Stimulated activated CD4-positive, alpha-beta T cell treated with anti-CD3 and anti-CD28 coated beads, TNF-alpha, amount 100 ng/mL, for 48 hours (primary cell): ENCODE measurements at regions not wholly inside any gene's neighbourhood (a gene's known extent, or its start where the extent isn't known, plus 50 kb on each side); places are given as distances from the start of the nearest gene placed in this dataset.
"Not testable (repeated sequence)": the region's sequence is repeated elsewhere in the genome, so short reads cannot be mapped to it uniquely, and the experiment has no call there.

Experiments used
- DNase-seq, 3 donors: peaks; one replicate each; pipeline ENCODE4 v3.0.0-alpha.2; 2020; ENCODE audit warnings: low read depth in 3 of 3

GRCh38 chr10:71084061-71084817 is 128.1 kb upstream of the UNC5B start:
- DNase-seq, result no peak

GRCh38 chr10:71084818-71085126 is 127.6 kb upstream of the UNC5B start:
- DNase-seq, result no peak

DNA sequence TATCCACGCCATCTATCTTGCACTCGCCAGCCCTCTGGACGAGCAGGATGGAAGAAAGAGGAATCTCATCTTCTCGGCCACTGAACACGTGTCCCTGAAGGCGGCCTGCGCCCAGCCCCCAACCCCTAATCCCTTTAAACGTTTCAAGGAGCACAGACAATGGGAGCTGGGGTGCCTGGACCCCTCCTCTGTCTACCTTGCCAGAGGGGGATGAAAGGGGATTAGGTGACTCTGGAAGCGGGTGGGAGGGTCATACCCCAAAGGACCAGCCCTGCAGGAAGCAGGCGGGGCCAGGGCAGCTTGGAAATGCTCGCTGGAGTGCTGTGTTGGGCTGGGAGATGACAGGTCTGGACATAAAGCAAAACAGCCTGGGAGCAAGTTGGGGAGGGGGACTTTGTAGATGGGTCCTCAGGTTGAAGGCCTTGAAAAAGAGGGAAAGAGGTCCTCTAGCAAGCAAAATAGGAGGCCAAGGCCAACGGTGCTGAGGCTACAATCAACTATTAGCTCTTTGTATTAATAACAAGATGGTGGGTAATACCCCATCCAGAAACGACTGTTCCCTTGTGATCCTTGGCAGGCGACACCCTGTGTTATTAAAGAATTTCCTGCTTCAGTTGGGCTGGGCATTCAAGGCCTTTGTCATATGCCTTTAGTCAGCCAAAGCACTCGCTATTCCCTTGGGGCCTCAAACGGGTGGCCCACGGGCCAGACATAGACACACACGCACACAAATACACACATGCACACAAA is 126.5 kb upstream of the UNC5B start:
- no peak for DNase-seq

- no peak for DNase-seq
Measured at GRCh38 chr10:71086439-71087080, 125.8 kb upstream of the UNC5B start.

GRCh38 chr10:71087622-71088021 is 124.7 kb upstream of the UNC5B start:
- no peak for DNase-seq

GRCh38 chr10:71088054-71088453 is 124.3 kb upstream of the UNC5B start:
- DNase-seq, result no peak

DNA sequence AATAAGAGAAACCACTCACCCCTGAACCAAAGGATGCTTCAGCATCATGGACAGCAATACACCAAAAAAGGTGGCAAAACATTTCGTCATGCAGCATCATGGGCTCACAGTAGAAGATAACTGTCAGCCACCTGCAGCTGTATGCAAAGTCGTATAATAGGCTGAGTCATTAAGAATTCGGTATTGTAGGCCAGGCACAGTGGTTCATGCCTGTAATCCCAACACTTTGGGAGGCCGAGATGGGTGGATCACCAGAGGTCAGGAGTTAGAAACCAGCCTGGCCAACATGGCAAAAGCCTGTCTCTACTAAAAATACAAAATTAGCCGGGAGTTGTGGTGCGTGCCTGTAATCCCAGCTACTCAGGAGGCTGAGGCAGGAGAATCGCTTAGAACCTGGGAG is 123.8 kb upstream of the UNC5B start:
- DNase-seq, result not testable (repeated sequence)

- DNase-seq, result no peak
Measured at GRCh38 chr10:71089162-71089561, 123.2 kb upstream of the UNC5B start.

DNA sequence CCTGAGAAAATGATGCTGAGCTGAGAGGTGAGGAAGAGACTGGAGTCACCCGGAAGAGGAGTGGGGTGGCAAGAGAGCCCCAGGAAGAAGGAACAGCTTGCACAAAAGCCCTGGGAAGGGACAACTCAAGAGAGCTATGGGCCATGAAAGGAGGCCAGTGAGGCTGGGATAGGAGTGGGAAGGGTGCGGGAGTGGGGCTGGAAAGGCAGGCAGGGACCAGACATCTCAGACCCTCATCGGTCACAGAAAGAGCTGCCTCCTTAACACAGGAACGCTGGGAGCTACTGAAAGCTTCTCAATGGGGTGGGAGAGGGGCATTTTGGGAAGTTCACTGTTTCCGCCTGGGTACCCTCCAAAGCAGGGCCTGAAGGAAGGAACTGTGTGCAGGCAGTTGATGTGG is 122.0 kb upstream of the UNC5B start:
- DNase-seq, result no peak

DNA sequence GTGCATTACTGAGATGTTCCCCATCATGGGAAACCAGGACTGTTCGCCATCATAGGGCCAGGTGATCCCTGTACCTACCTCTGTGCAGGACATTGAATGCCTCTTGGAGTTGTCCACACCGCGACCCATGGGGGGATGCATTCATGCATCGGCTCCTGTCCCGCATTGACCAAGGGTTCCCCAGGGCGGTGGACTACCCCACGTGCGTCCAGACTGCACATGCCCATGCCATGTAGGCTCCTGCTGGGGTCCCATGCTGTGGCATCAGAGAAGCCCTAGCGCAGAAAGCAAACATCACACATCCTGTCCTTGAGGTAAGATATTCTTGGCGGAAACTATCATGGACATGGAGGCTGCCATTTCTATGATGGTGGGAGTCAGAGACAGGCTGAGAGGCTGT is 121.6 kb upstream of the UNC5B start:
- no peak for DNase-seq

- DNase-seq, result no peak
Measured at GRCh38 chr10:71092812-71093401, 119.5 kb upstream of the UNC5B start.

- no peak for DNase-seq
Measured at GRCh38 chr10:71093531-71093930, 118.8 kb upstream of the UNC5B start.

DNA sequence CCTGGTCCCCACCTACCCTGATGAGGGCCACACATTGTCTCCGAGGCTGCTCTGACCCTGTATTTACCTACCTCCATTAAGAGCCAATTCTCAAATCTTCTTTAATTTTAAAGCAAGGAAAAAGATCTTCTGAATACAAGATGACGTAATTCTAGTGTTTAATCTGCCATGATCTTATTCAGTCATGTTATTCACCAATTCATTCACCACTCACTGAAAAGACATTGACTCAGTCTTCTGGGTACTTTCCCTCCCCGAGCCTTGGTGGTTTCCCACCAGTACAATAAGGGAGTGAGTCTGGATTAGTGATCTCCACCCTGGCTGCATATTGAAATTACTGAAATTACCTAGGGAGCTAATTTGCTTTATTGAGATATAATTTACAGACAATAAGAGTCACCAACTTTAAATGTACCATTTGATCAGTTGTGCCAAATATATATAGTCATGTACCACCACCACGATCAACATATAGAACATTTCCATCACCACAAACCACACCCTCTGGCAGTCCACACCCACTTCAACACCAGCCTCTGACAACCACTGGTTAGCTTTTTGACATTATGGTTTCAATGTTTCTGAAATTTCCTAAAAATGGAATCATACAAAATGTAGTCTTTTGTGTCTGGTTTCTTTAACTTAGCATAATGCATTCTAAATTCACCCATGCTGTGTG is 117.5 kb upstream of the UNC5B start:
- peak in 1 of 3 donors; percentile 21 for DNase-seq

- DNase-seq, result no peak
Measured at GRCh38 chr10:71099731-71100361, 112.5 kb upstream of the UNC5B start.

GRCh38 chr10:71103961-71104360 is 108.4 kb upstream of the UNC5B start:
- DNase-seq, result no peak

DNA sequence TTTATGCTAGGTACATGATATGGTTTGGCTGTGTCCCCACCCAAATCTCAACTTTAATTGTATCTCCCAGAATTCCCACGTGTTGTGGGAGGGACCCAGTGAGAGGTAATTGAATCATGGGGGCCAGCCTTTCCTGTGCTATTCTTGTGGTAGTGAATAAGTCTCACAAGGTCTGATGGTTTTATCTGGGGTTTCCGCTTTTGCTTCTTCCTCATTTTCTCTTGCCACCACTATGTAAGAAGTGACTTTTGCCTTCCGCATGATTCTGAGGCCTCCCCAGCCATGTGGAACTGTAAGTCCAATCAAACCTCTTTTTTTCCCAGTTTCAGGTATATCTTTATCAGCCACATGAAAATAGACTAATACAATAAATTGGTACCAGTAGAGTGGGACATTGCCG is 106.2 kb upstream of the UNC5B start:
- DNase-seq, result not testable (repeated sequence)

- DNase-seq, result not testable (repeated sequence)
Measured at GRCh38 chr10:71107117-71107516, 105.3 kb upstream of the UNC5B start.

DNA sequence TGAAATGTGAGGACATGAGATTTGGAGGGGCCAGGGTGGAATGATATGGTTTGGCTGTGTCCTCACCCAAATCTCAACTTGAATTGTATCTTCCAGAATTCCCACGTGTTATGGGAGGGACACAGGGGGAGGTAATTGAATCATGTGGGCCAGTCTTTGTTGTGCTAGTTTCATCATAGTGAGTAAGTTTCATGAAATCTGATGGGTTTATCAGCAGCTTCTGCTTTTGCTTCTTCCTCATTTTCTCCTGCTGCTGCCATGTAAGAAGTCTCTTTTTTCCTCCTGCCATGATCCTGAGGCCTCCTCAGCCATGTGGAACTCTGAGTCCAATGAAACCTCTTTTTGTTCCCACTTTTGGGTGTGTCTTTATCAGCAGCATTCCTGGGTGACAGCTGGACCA is 104.3 kb upstream of the UNC5B start:
- not testable (repeated sequence) for DNase-seq

DNA sequence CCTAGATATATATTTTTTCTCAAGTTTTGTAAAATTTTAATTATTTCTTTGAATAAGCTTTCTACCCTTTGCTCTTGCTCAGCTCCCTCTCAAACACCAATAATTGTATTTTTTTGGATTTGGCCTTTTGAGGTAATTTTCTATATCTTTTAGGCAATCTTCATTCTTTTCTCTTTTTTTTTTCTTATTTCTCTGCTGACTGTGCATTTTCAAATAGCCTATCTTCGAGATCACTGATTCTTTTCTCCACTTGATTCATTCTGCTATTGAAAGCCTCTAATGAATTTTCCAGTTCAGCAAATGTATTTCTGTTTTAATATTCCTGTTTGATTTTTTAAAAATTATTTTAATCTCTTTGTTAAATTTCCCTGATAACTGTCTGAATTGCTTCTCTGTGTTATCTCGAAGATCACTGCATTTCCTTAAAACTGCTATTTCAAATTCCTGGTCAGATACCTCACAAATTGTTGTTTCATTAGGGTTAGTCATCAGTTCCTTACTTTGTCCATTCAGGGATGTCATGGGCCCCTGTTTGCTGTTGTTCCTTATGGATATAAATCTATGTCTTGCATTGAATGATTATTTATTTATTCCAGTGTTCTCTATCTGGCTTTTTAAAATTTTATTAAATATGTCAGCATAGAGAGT is 100.1 kb upstream of the UNC5B start:
- no peak for DNase-seq

- DNase-seq, result no peak
Measured at GRCh38 chr10:71116426-71116825, 95.9 kb upstream of the UNC5B start.

DNA sequence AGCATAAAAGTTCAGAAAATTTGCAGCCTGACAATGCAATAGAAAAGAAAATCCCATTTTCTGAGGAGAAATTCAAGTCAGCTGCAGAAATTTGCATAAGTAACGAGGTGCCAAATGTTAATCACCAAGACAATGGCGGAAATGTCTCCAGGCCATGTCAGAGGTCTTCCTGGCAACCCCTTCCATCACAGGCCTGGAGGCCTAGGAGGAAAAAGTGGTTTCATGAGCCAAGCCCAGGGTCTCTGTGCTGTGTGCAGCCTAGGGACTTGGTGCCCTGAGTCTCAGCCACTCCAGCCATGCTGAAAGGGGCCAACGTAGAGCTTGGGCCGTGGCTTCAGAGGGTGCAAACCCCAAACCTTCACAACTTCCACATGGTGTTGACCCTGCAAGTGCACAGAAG is 94.8 kb upstream of the UNC5B start:
- DNase-seq, result not testable (repeated sequence)
